ENCODE measurements at regions not wholly inside any gene's neighbourhood (a gene's known extent, or its start where the extent isn't known, plus 50 kb on each side); places are given as distances from the start of the nearest gene placed in this dataset.

DNA sequence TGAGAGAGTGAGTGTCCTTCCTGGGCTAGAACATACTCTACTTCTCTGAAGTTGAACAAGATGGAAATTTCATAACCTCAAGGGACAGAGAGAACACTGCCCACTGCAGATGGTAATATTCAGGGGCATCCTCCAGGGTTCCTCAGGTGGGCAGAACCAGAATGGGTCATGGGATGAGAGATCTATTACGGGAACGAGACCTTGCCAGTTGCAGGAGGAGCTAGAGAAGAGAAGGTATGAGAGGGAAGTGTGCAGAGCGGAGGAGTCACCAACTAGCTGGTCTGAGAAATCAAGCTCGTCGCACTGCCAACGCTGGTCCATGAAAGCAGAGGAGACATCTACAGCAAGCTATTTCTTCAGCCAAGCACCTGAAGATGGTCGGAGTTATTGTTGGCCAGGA is 184.7 kb downstream of the TJP1 start:
- TF ChIP-seq, protein P1, sequence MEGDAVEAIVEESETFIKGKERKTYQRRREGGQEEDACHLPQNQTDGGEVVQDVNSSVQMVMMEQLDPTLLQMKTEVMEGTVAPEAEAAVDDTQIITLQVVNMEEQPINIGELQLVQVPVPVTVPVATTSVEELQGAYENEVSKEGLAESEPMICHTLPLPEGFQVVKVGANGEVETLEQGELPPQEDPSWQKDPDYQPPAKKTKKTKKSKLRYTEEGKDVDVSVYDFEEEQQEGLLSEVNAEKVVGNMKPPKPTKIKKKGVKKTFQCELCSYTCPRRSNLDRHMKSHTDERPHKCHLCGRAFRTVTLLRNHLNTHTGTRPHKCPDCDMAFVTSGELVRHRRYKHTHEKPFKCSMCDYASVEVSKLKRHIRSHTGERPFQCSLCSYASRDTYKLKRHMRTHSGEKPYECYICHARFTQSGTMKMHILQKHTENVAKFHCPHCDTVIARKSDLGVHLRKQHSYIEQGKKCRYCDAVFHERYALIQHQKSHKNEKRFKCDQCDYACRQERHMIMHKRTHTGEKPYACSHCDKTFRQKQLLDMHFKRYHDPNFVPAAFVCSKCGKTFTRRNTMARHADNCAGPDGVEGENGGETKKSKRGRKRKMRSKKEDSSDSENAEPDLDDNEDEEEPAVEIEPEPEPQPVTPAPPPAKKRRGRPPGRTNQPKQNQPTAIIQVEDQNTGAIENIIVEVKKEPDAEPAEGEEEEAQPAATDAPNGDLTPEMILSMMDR (IDR thresholded peaks at IDR 0.05 in 4 of 5, conservative IDR thresholded peaks at IDR 0.05 in 1 of 5) = no peak
- no peak for TF ChIP-seq POLR2A (IDR thresholded peaks at IDR 0.05)
